Neuronal stem cell (in vitro differentiated cells): ENCODE measurements at regions not wholly inside any gene's neighbourhood (a gene's known extent, or its start where the extent isn't known, plus 50 kb on each side); places are given as distances from the start of the nearest gene placed in this dataset.
"Not testable (repeated sequence)": the region's sequence is repeated elsewhere in the genome, so short reads cannot be mapped to it uniquely, and the experiment has no call there.

Experiments used
- DNase-seq: peaks from one replicate; pipeline ENCODE4 v3.0.0-alpha.2; 2013; ENCODE audit warnings: low spot score
- H2AFZ ChIP-seq: one replicate; pipeline ENCODE4 v1.6.1; 2013; ENCODE audit warnings: mild to moderate bottlenecking, low read length, inconsistent platforms
- H2AK5ac ChIP-seq: 2 replicates; pipeline ENCODE4 v1.6.1; 2013; ENCODE audit warnings: low read depth, mild to moderate bottlenecking, inconsistent platforms, low read length, moderate library complexity, mixed read lengths
- H2BK120ac ChIP-seq: 2 replicates; pipeline ENCODE4 v1.6.1; 2013; ENCODE audit warnings: low read depth, mild to moderate bottlenecking, inconsistent platforms, low read length, moderate library complexity, mixed read lengths
- H2BK12ac ChIP-seq: one replicate; pipeline ENCODE4 v1.6.1; 2013; ENCODE audit warnings: low read length, inconsistent platforms
- H2BK15ac ChIP-seq: 2 replicates; pipeline ENCODE4 v1.6.1; 2013; ENCODE audit warnings: mild to moderate bottlenecking, low read length, inconsistent platforms, mixed read lengths
- H2BK5ac ChIP-seq: one replicate; pipeline ENCODE4 v1.6.1; 2013; ENCODE audit warnings: inconsistent platforms, mild to moderate bottlenecking, low read length, moderate library complexity
- H3K14ac ChIP-seq: one replicate; pipeline ENCODE4 v1.6.1; 2013; ENCODE audit warnings: low read length, inconsistent platforms
- H3K18ac ChIP-seq: 2 replicates; pipeline ENCODE4 v1.6.1; 2013; ENCODE audit warnings: low read length, inconsistent platforms
- H3K23ac ChIP-seq: 2 replicates; pipeline ENCODE4 v1.6.1; 2013; ENCODE audit warnings: low read depth, mild to moderate bottlenecking, mixed read lengths, low read length, inconsistent platforms; ENCODE audit not compliant: poor library complexity
- H3K27ac ChIP-seq: replicated peaks from 3 replicates; pipeline ENCODE4 v1.5.1; 2013; ENCODE audit warnings: low read length, inconsistent platforms
- H3K27me3 ChIP-seq, 3 experiments: 2 replicates each; pipeline ENCODE4 v1.6.1; 2013; ENCODE audit warnings: low read length in 3 of 3, mild to moderate bottlenecking in 2 of 3, inconsistent platforms in 1 of 3, low read depth in 1 of 3, mixed read lengths in 1 of 3, moderate library complexity in 1 of 3; ENCODE audit not compliant: control insufficient read depth in 3 of 3, insufficient read depth in 3 of 3
- H3K36me3 ChIP-seq, 2 donors: replicated peaks in 1 of 2; 2 replicates each; pipeline ENCODE4 v1.6.1; 2013; ENCODE audit warnings: low read length in 2 of 2; ENCODE audit not compliant: control insufficient read depth in 2 of 2, insufficient read depth in 2 of 2
- H3K4ac ChIP-seq: 2 replicates; pipeline ENCODE4 v1.6.1; 2013; ENCODE audit warnings: inconsistent platforms, mild to moderate bottlenecking, low read length, moderate library complexity
- H3K4me1 ChIP-seq, 2 donors: 1 replicate in 1 of 2; 2 replicates in 1 of 2; pipeline ENCODE4 v1.6.1; 2013; ENCODE audit warnings: low read length in 2 of 2, low read depth in 1 of 2; ENCODE audit not compliant: control insufficient read depth in 2 of 2, insufficient read depth in 1 of 2
- H3K4me2 ChIP-seq: one replicate; pipeline ENCODE4 v1.6.1; 2013; ENCODE audit warnings: mild to moderate bottlenecking, low read length, inconsistent platforms; ENCODE audit not compliant: insufficient read depth, poor library complexity, severe bottlenecking
- H3K4me3 ChIP-seq, 2 donors: 2 replicates each; pipeline ENCODE4 v1.5.1; 2013; ENCODE audit warnings: low read length in 2 of 2, mild to moderate bottlenecking in 2 of 2, inconsistent platforms in 1 of 2, moderate library complexity in 1 of 2
- H3K79me1 ChIP-seq: one replicate; pipeline ENCODE4 v1.6.1; 2013; ENCODE audit warnings: low read depth, mild to moderate bottlenecking, inconsistent platforms, low read length, moderate library complexity
- H3K9ac ChIP-seq: one replicate; pipeline ENCODE4 v1.6.1; 2013; ENCODE audit warnings: mild to moderate bottlenecking, low read depth, low read length, inconsistent platforms; ENCODE audit not compliant: poor library complexity
- H3K9me3 ChIP-seq, 2 donors: replicated peaks in 1 of 2; 2 replicates each; pipeline versions ENCODE3 to v1.6.1; 2013; ENCODE audit warnings: low read length in 2 of 2, mild to moderate bottlenecking in 2 of 2, inconsistent platforms in 1 of 2, low read depth in 1 of 2, mixed read lengths in 1 of 2, moderate library complexity in 1 of 2; ENCODE audit not compliant: control insufficient read depth in 2 of 2, insufficient read depth in 1 of 2
- H4K8ac ChIP-seq: one replicate; pipeline ENCODE4 v1.6.1; 2013; ENCODE audit warnings: low read depth, mild to moderate bottlenecking, inconsistent platforms, low read length, moderate library complexity
- H4K91ac ChIP-seq: one replicate; pipeline ENCODE4 v1.6.1; 2013; ENCODE audit warnings: low read length, low read depth, mild to moderate bottlenecking, inconsistent platforms; ENCODE audit not compliant: poor library complexity
- WGBS, 2 donors: extraction: QIAGEN DNeasy Blood & Tissue Kit; methylation state at CpG; one replicate each; pipeline ENCODE4 v1.1.7; 2013; ENCODE audit warnings: missing lambda C conversion rate in 2 of 2, mixed read lengths in 1 of 2; ENCODE audit not compliant: insufficient read length in 2 of 2, insufficient replicate concordance in 1 of 2; ENCODE audit errors: extremely low coverage in 2 of 2; 5-methylcytosine and 5-hydroxymethylcytosine counted together

GRCh38 chr9:73090214-73090613 is 61.5 kb upstream of the ANXA1 start:
- Histone ChIP-seq H3K36me3 (no peaks in the 10 kb centered on the region), H3K4me3 (no peak overlapping the region), H4K91ac (no peak overlapping the region), H3K18ac (no peak overlapping the region), H3K9me3 (no peaks in the 10 kb centered on the region), H2BK12ac (no peak overlapping the region), H2BK15ac (no peak overlapping the region), H3K79me1 (no peaks in the 10 kb centered on the region), H3K23ac (no peak overlapping the region), H3K27ac (no peak overlapping the region), H3K4me1 (no peaks in the 10 kb centered on the region), H3K4ac (no peak overlapping the region), H2AFZ (no peak overlapping the region), H3K9ac (no peak overlapping the region), H3K14ac (no peak overlapping the region), H3K4me2 (no peak overlapping the region), H3K27me3 (no peaks in the 10 kb centered on the region), H2BK120ac (no peak overlapping the region), H4K8ac (no peak overlapping the region), H2AK5ac (no peak overlapping the region), H2BK5ac (no peak overlapping the region)
- no CpG with 5 or more reads among the region's 3 CpGs for WGBS, 2 donors
- no peak for DNase-seq

GRCh38 chr9:73089304-73089985 is 62.2 kb upstream of the ANXA1 start:
- no peak overlapping the region for H3K18ac ChIP-seq
- no CpG with 5 or more reads among the region's 3 CpGs for WGBS, 2 donors
- no peaks in the 10 kb centered on the region for H3K27me3 ChIP-seq
- no peak overlapping the region for H3K9ac ChIP-seq
- H3K23ac ChIP-seq, result no peak overlapping the region
- H4K8ac ChIP-seq, result no peak overlapping the region
- H2AFZ ChIP-seq, result no peak overlapping the region
- DNase-seq, result no peak
- no peaks in the 10 kb centered on the region for H3K79me1 ChIP-seq
- no peak overlapping the region for H3K4me3 ChIP-seq
- no peaks in the 10 kb centered on the region for H3K9me3 ChIP-seq
- no peaks in the 10 kb centered on the region for H3K4me1 ChIP-seq
- no peak overlapping the region for H2BK5ac ChIP-seq
- no peak overlapping the region for H3K14ac ChIP-seq
- no peak overlapping the region for H2BK12ac ChIP-seq
- no peaks in the 10 kb centered on the region for H3K36me3 ChIP-seq
- no peak overlapping the region for H2BK15ac ChIP-seq
- no peak overlapping the region for H2AK5ac ChIP-seq
- H3K27ac ChIP-seq, result no peak overlapping the region
- no peak overlapping the region for H3K4me2 ChIP-seq
- no peak overlapping the region for H4K91ac ChIP-seq
- no peak overlapping the region for H2BK120ac ChIP-seq
- no peak overlapping the region for H3K4ac ChIP-seq

- H4K8ac ChIP-seq, H3K18ac ChIP-seq, H2BK5ac ChIP-seq, H3K4me3 ChIP-seq, H3K9ac ChIP-seq, H3K9me3 ChIP-seq, DNase-seq, H3K23ac ChIP-seq, H3K14ac ChIP-seq, H3K4ac ChIP-seq, H3K27ac ChIP-seq, H3K36me3 ChIP-seq, H2BK12ac ChIP-seq, H2BK120ac ChIP-seq, H2AK5ac ChIP-seq, H4K91ac ChIP-seq, H3K79me1 ChIP-seq, H3K4me2 ChIP-seq, H3K4me1 ChIP-seq, H2AFZ ChIP-seq, H3K27me3 ChIP-seq, H2BK15ac ChIP-seq: not testable (repeated sequence)
- WGBS, 2 donors, result no CpG with 5 or more reads among the region's 4 CpGs
These were observed 63.8 kb upstream of the ANXA1 start for GRCh38 chr9:73087876-73088275.

GRCh38 chr9:73083519-73083918 is 68.1 kb upstream of the ANXA1 start:
- Histone ChIP-seq H3K27me3 (peaks cover 0 to 5% (median 0%) of the 10 kb centered on the region in 3 experiments), H3K79me1 (no peaks in the 10 kb centered on the region), H3K4me2 (no peak overlapping the region), H2BK12ac (no peak overlapping the region), H2BK5ac (no peak overlapping the region), H3K36me3 (no peaks in the 10 kb centered on the region), H3K4me3 (no peak overlapping the region), H3K9me3 (no peaks in the 10 kb centered on the region), H3K18ac (no peak overlapping the region), H3K27ac (no peak overlapping the region), H4K8ac (no peak overlapping the region), H2BK120ac (no peak overlapping the region), H3K23ac (no peak overlapping the region), H4K91ac (no peak overlapping the region), H3K4ac (no peak overlapping the region), H3K9ac (no peak overlapping the region), H2AFZ (no peak overlapping the region), H2AK5ac (no peak overlapping the region), H2BK15ac (no peak overlapping the region), H3K14ac (no peak overlapping the region), H3K4me1 (peaks cover 0 to 5% of the 10 kb centered on the region in 2 donors)
- no peak for DNase-seq
